WTC11 (cell line): ENCODE measurements at regions not wholly inside any gene's neighbourhood (a gene's known extent, or its start where the extent isn't known, plus 50 kb on each side); places are given as distances from the start of the nearest gene placed in this dataset.

Source experiments
- ATAC-seq: fragments of 200-7000 bp; cut with Tn5 transposase; 2 replicates; pipeline ENCODE4 v1.10.0; 2021; ENCODE audit warnings: mild to moderate bottlenecking, moderate library complexity
- CTCF ChIA-PET: fragments of 300-600 bp; sonication (Branson Sonifier 250); formaldehyde crosslinking; loops from one replicate; lab custom pipeline; 2021; ENCODE audit warnings: antibody characterized with exemption; lab: Charles Lee
- POLR2A ChIA-PET: fragments of 350-600 bp; sonication (Branson Sonifier 250); formaldehyde crosslinking; loops from one replicate; lab custom pipeline; 2021; ENCODE audit warnings: antibody characterized with exemption; lab: Charles Lee
- DNase-seq: peaks from one replicate; pipeline ENCODE4 v3.0.0; 2021; ENCODE audit warnings: low spot score
- H3K27ac Mint-ChIP-seq: 2 replicates; pipeline ENCODE4 v1.8.0; 2021; ENCODE audit warnings: mixed read lengths
- H3K27me3 Mint-ChIP-seq: 2 replicates; pipeline ENCODE4 v1.8.0; 2021; ENCODE audit warnings: low read depth, mild to moderate bottlenecking, moderate library complexity, mixed read lengths
- H3K36me3 Mint-ChIP-seq: 2 replicates; pipeline ENCODE4 v1.8.0; 2021; ENCODE audit warnings: mixed read lengths
- H3K4me1 Mint-ChIP-seq: 2 replicates; pipeline ENCODE4 v1.8.0; 2022; ENCODE audit warnings: mixed read lengths
- H3K4me3 Mint-ChIP-seq: 2 replicates; pipeline ENCODE4 v1.8.0; 2021; ENCODE audit warnings: mild to moderate bottlenecking, moderate library complexity, mixed read lengths
- H3K9me3 Mint-ChIP-seq: 2 replicates; pipeline ENCODE4 v1.8.0; 2021; ENCODE audit warnings: mixed read lengths
- AR ChIP-seq: fragments of 250-450 bp; sonication (Bioruptor Pico); IDR thresholded peaks from 2 replicates; pipeline ENCODE4 v1.9.0; 2021; ENCODE audit warnings: mild to moderate bottlenecking
- ARID4B ChIP-seq: sonication (generic); formaldehyde crosslinking; IDR thresholded peaks from 2 replicates; pipeline ENCODE4 v1.8.0; 2023; ENCODE audit warnings: missing genetic modification reagents, mild to moderate bottlenecking, borderline replicate concordance
- ATF3 ChIP-seq: sonication (generic); formaldehyde crosslinking; conservative IDR thresholded peaks from 2 replicates; pipeline ENCODE4 v1.8.1; 2022; ENCODE audit warnings: mild to moderate bottlenecking, missing genetic modification reagents
- CBFB ChIP-seq: sonication (generic); formaldehyde crosslinking; IDR thresholded peaks from 2 replicates; pipeline ENCODE4 v1.8.1; 2022; ENCODE audit warnings: mild to moderate bottlenecking, low read depth, missing genetic modification reagents
- CREB1 ChIP-seq: sonication (generic); formaldehyde crosslinking; IDR thresholded peaks from 2 replicates; pipeline ENCODE4 v1.8.0; 2023; ENCODE audit warnings: mild to moderate bottlenecking, missing genetic modification reagents
- CREM ChIP-seq: sonication (generic); formaldehyde crosslinking; IDR thresholded peaks from 2 replicates; pipeline ENCODE4 v1.8.1; 2022; ENCODE audit warnings: mild to moderate bottlenecking, missing genetic modification reagents, moderate library complexity
- ESRRA ChIP-seq: sonication (generic); formaldehyde crosslinking; IDR thresholded peaks from 2 replicates; pipeline ENCODE4 v1.8.1; 2022; ENCODE audit warnings: mild to moderate bottlenecking, missing genetic modification reagents, borderline replicate concordance
- FOXJ3 ChIP-seq: sonication (generic); formaldehyde crosslinking; IDR thresholded peaks from 2 replicates; pipeline ENCODE4 v1.9.0; 2021; ENCODE audit warnings: missing genetic modification reagents, mild to moderate bottlenecking, borderline replicate concordance
- GABPB1 ChIP-seq: sonication (generic); formaldehyde crosslinking; IDR thresholded peaks from 2 replicates; pipeline ENCODE4 v1.8.1; 2023; ENCODE audit warnings: mild to moderate bottlenecking, missing genetic modification reagents
- HMGA2 ChIP-seq: fragments of 250-450 bp; sonication (Bioruptor Pico); IDR thresholded peaks from 2 replicates; pipeline ENCODE4 v1.4.0; 2021; ENCODE audit warnings: mild to moderate bottlenecking, moderate library complexity
- KAT7 ChIP-seq: sonication (generic); formaldehyde crosslinking; IDR thresholded peaks from 2 replicates; pipeline ENCODE4 v1.8.1; 2023; ENCODE audit warnings: missing genetic modification reagents, mild to moderate bottlenecking, borderline replicate concordance
- MYBL2 ChIP-seq: sonication (generic); formaldehyde crosslinking; IDR thresholded peaks from 2 replicates; pipeline ENCODE4 v1.8.1; 2023; ENCODE audit warnings: mild to moderate bottlenecking, moderate library complexity, missing genetic modification reagents
- OVOL2 ChIP-seq: fragments of 250-450 bp; sonication (Bioruptor Pico); IDR thresholded peaks from 2 replicates; pipeline ENCODE4 v1.9.0; 2021; ENCODE audit warnings: mild to moderate bottlenecking, borderline replicate concordance
- PRRX2 ChIP-seq: fragments of 250-450 bp; sonication (Bioruptor Pico); IDR thresholded peaks from 2 replicates; pipeline ENCODE4 v1.8.0; 2021; ENCODE audit warnings: mild to moderate bottlenecking
- SMAD4 ChIP-seq: sonication (generic); formaldehyde crosslinking; IDR thresholded peaks from 2 replicates; pipeline ENCODE4 v1.8.0; 2022; ENCODE audit warnings: mild to moderate bottlenecking, missing genetic modification reagents
- SOX15 ChIP-seq: fragments of 250-450 bp; sonication (Bioruptor Pico); IDR thresholded peaks from 2 replicates; pipeline ENCODE4 v1.9.0; 2021; ENCODE audit warnings: mild to moderate bottlenecking
- STAT6 ChIP-seq: sonication (generic); formaldehyde crosslinking; conservative IDR thresholded peaks from 2 replicates; pipeline ENCODE4 v1.8.1; 2023; ENCODE audit warnings: mild to moderate bottlenecking, low read depth, missing genetic modification reagents, moderate library complexity
- ZBTB43 ChIP-seq: sonication (generic); formaldehyde crosslinking; IDR thresholded peaks from 2 replicates; pipeline ENCODE4 v1.8.1; 2023; ENCODE audit warnings: mild to moderate bottlenecking, missing genetic modification reagents
- ZNF232 ChIP-seq: sonication (generic); formaldehyde crosslinking; IDR thresholded peaks from 2 replicates; pipeline ENCODE4 v1.8.0; 2022; ENCODE audit warnings: mild to moderate bottlenecking, missing genetic modification reagents
- ZNF396 ChIP-seq: fragments of 250-450 bp; sonication (Bioruptor Pico); IDR thresholded peaks from 2 replicates; pipeline ENCODE4 v1.8.0; 2021; ENCODE audit warnings: mild to moderate bottlenecking, moderate library complexity, borderline replicate concordance
- TF ChIP-seq, protein P1 (sequence below): sonication (generic); formaldehyde crosslinking; IDR thresholded peaks from 2 replicates; pipeline ENCODE4 v1.8.1; 2023; ENCODE audit warnings: mild to moderate bottlenecking, missing genetic modification reagents, moderate library complexity
- TF ChIP-seq, protein P2 (sequence below): sonication (generic); formaldehyde crosslinking; IDR thresholded peaks from 2 replicates; pipeline ENCODE4 v1.8.0; 2022; ENCODE audit warnings: mild to moderate bottlenecking, missing genetic modification reagents

- TF ChIP-seq CREM (CRISPR knock-in tag) = no peak
- no peak for TF ChIP-seq ATF3 (CRISPR knock-in tag)
- TF ChIP-seq KAT7 (CRISPR knock-in tag) = no peak
- TF ChIP-seq, protein P1, sequence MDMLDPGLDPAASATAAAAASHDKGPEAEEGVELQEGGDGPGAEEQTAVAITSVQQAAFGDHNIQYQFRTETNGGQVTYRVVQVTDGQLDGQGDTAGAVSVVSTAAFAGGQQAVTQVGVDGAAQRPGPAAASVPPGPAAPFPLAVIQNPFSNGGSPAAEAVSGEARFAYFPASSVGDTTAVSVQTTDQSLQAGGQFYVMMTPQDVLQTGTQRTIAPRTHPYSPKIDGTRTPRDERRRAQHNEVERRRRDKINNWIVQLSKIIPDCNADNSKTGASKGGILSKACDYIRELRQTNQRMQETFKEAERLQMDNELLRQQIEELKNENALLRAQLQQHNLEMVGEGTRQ (CRISPR knock-in tag) = no peak
- TF ChIP-seq ESRRA = no peak
- TF ChIP-seq MYBL2 (CRISPR knock-in tag) = no peak
- no peak for TF ChIP-seq GABPB1 (CRISPR knock-in tag)
- no peak for TF ChIP-seq CREB1 (CRISPR knock-in tag)
- no peak for TF ChIP-seq STAT6 (CRISPR knock-in tag)
- TF ChIP-seq, all 79 proteins: peak for 0
These were observed 368.6 kb upstream of the THRB start (continued) for GRCh38 chr3:24863215-24863614.

GRCh38 chr3:24867783-24868182, 373.1 kb upstream of the THRB start:
- Mint-ChIP-seq H3K4me3 (no peak overlapping the region), H3K36me3 (no peaks in the 10 kb centered on the region), H3K27ac (no peak overlapping the region), H3K27me3 (no peaks in the 10 kb centered on the region), H3K4me1 (peaks cover 13% of the 10 kb centered on the region), H3K9me3 (no peaks in the 10 kb centered on the region)
- DNase-seq (no peak), ATAC-seq (no peak)
- TF ChIP-seq ARID4B (CRISPR knock-in tag) (no peak), ZBTB43 (CRISPR knock-in tag) (no peak), OVOL2 (CRISPR knock-in tag) (no peak), SOX15 (CRISPR knock-in tag) (no peak)
- POLR2A ChIA-PET = no interaction called here
- CTCF ChIA-PET = no interaction called here

GRCh38 chr3:24881239-24881638, 386.6 kb upstream of the THRB start:
- CTCF ChIA-PET = no interaction called here
- no peaks in the 10 kb centered on the region for H3K36me3 Mint-ChIP-seq
- peaks cover 13% of the 10 kb centered on the region for H3K9me3 Mint-ChIP-seq
- POLR2A ChIA-PET = no interaction called here
- no peak overlapping the region for H3K4me3 Mint-ChIP-seq
- DNase-seq = no peak
- 0 out of 2 replicates have a peak, but pooled peaks cover 1% of the 10 kb centered on the region for H3K4me1 Mint-ChIP-seq
- no peak for ATAC-seq
- H3K27me3 Mint-ChIP-seq = no peaks in the 10 kb centered on the region
- H3K27ac Mint-ChIP-seq = no peak overlapping the region
- TF ChIP-seq ZNF396 (CRISPR knock-in tag) (no peak), FOXJ3 (CRISPR knock-in tag) (no peak), SMAD4 (CRISPR knock-in tag) (no peak), AR (CRISPR knock-in tag) (no peak), PRRX2 (no peak), HMGA2 (no peak), ZNF232 (no peak), CBFB (CRISPR knock-in tag) (no peak)
- TF ChIP-seq, protein P2, sequence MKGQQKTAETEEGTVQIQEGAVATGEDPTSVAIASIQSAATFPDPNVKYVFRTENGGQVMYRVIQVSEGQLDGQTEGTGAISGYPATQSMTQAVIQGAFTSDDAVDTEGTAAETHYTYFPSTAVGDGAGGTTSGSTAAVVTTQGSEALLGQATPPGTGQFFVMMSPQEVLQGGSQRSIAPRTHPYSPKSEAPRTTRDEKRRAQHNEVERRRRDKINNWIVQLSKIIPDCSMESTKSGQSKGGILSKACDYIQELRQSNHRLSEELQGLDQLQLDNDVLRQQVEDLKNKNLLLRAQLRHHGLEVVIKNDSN (CRISPR knock-in tag) = no peak
